GM21381 (cell line): ENCODE measurements at regions not wholly inside any gene's neighbourhood (a gene's known extent, or its start where the extent isn't known, plus 50 kb on each side); places are given as distances from the start of the nearest gene placed in this dataset.
A peak's percentile ranks its signal among the peaks of the same experiment; 100 is the strongest.

Experiments
- ATAC-seq: cut with Tn5 transposase; IDR thresholded peaks from one replicate; pipeline ENCODE4 v1.9.1; 2021; ENCODE audit warnings: mild to moderate bottlenecking, moderate library complexity; ENCODE audit not compliant: unreplicated experiment

- ATAC-seq = no peak
These were observed 436.3 kb upstream of the KLF4 start for GRCh38 chr9:107925749-107926297.

GRCh38 chr9:107922260-107922659, 432.7 kb upstream of the KLF4 start:
- no peak for ATAC-seq

- no peak for ATAC-seq
These were observed 429.7 kb upstream of the KLF4 start for GRCh38 chr9:107919263-107919662.

GRCh38 chr9:107918749-107919148, 429.2 kb upstream of the KLF4 start:
- no peak for ATAC-seq

GRCh38 chr9:107914151-107914550, 424.6 kb upstream of the KLF4 start:
- no peak for ATAC-seq

- ATAC-seq = no peak
These were observed 418.1 kb upstream of the KLF4 start for GRCh38 chr9:107907715-107908114.

- ATAC-seq = no peak
These were observed 417.7 kb upstream of the KLF4 start for GRCh38 chr9:107907255-107907654.

GRCh38 chr9:107906074-107906473, 416.5 kb upstream of the KLF4 start:
- ATAC-seq = no peak

- ATAC-seq = no peak
These were observed 415.9 kb upstream of the KLF4 start for GRCh38 chr9:107905308-107906020.

- no peak for ATAC-seq
These were observed 410.4 kb upstream of the KLF4 start for GRCh38 chr9:107899961-107900330.

GRCh38 chr9:107898761-107899160, 409.2 kb upstream of the KLF4 start:
- ATAC-seq = no peak

GRCh38 chr9:107896544-107896943, 407.0 kb upstream of the KLF4 start:
- no peak for ATAC-seq

- ATAC-seq = no peak
These were observed 406.0 kb upstream of the KLF4 start for GRCh38 chr9:107895501-107896001.

GRCh38 chr9:107894572-107895261, 405.1 kb upstream of the KLF4 start:
- no peak for ATAC-seq

GRCh38 chr9:107890921-107891465, 401.4 kb upstream of the KLF4 start:
- no peak for ATAC-seq

GRCh38 chr9:107888773-107889227, 399.2 kb upstream of the KLF4 start:
- no peak for ATAC-seq

GRCh38 chr9:107886826-107887225, 397.3 kb upstream of the KLF4 start:
- ATAC-seq = no peak

GRCh38 chr9:107883496-107884124, 394.0 kb upstream of the KLF4 start:
- ATAC-seq = peak; percentile 95

GRCh38 chr9:107881626-107882300, 392.2 kb upstream of the KLF4 start:
- no peak for ATAC-seq

GRCh38 chr9:107878462-107878861, 388.9 kb upstream of the KLF4 start:
- no peak for ATAC-seq

- no peak for ATAC-seq
These were observed 386.0 kb upstream of the KLF4 start for GRCh38 chr9:107875571-107875980.
